ENCODE measurements at regions not wholly inside any gene's neighbourhood (a gene's known extent, or its start where the extent isn't known, plus 50 kb on each side); places are given as distances from the start of the nearest gene placed in this dataset.

GRCh38 chr13:63448692-63449091 is 2033.0 kb upstream of the PCDH20 start:
- Mint-ChIP-seq H3K36me3 (ENCODE audit: insufficient read depth in 1 of 3, low read depth in 3 of 3) (no peaks in the 10 kb centered on the region), H3K4me3 (no peak overlapping the region)
- H3K4ac ChIP-seq (ENCODE audit: low read depth, low read length): no peak overlapping the region

More at GRCh38 chr13:63448692-63449091, 2033.0 kb upstream of the PCDH20 start:
- Histone ChIP-seq H4K5ac (ENCODE audit: insufficient read length, low read depth, low read length) (no peak overlapping the region), H4K8ac (replicated peaks; ENCODE audit: insufficient read length, low read depth, low read length) (no peak overlapping the region), H3K4me2 (ENCODE audit: insufficient read depth, insufficient read length, low read length) (no peak overlapping the region), H2AK5ac (ENCODE audit: insufficient read length, low read length) (no peak overlapping the region), H2AFZ (ENCODE audit: low read length) (no peak overlapping the region), H3K4me1 (ENCODE audit: insufficient read depth, low read length) (no peaks in the 10 kb centered on the region), H3K18ac (ENCODE audit: insufficient read length, low read depth, low read length) (no peak overlapping the region), H2BK20ac (ENCODE audit: low read depth, low read length, poor library complexity, severe bottlenecking) (no peak overlapping the region), H2BK15ac (ENCODE audit: low read depth, low read length) (no peak overlapping the region), H3K56ac (ENCODE audit: insufficient read length, low read depth, low read length) (no peak overlapping the region), H3K79me2 (ENCODE audit: insufficient read depth, low read length) (no peaks in the 10 kb centered on the region), H4K20me1 (ENCODE audit: control insufficient read depth, insufficient read depth, insufficient read length) (no peaks in the 10 kb centered on the region), H4K91ac (ENCODE audit: insufficient read length, low read depth, low read length) (no peak overlapping the region), H3K27me3 (ENCODE audit: insufficient read depth, low read length) (no peaks in the 10 kb centered on the region), H2BK5ac (ENCODE audit: insufficient read length, low read length) (no peak overlapping the region), H3K9me3 (ENCODE audit: control insufficient read depth, low read depth, low read length) (no peaks in the 10 kb centered on the region), H3K27ac (ENCODE audit: insufficient read length, low read depth, low read length) (no peak overlapping the region), H2BK120ac (ENCODE audit: low read depth, low read length, poor library complexity, severe bottlenecking) (no peak overlapping the region), H3K14ac (ENCODE audit: insufficient read depth, low read length) (no peak overlapping the region), H3K23ac (ENCODE audit: insufficient read length, low read depth, low read length) (no peak overlapping the region), H3K79me1 (ENCODE audit: insufficient read depth, low read depth, low read length, poor library complexity, severe bottlenecking) (no peaks in the 10 kb centered on the region), H2BK12ac (ENCODE audit: insufficient read length, low read depth, low read length) (no peak overlapping the region), H3K9ac (ENCODE audit: extremely low read depth, insufficient read length, low read length) (no peak overlapping the region), H3T11ph (ENCODE audit: low read length) (no peak overlapping the region), H3K23me2 (ENCODE audit: insufficient read length, low read depth, low read length, poor library complexity, severe bottlenecking) (no peaks in the 10 kb centered on the region)
- H3K9me3 Mint-ChIP-seq: no peaks in the 10 kb centered on the region
- no peaks in the 10 kb centered on the region for H3K27me3 Mint-ChIP-seq (ENCODE audit: low read depth)
- no CpG with 5 or more reads among the region's 3 CpGs for WGBS (ENCODE audit: extremely low coverage, insufficient read length, low lambda C conversion rate)
- no peak for TF ChIP-seq CTCF (conservative IDR thresholded peaks at IDR 0.05)
- no peaks in the 10 kb centered on the region for H3K4me1 Mint-ChIP-seq
- DNase-seq: no peak
- no peak overlapping the region for H3K27ac Mint-ChIP-seq
